CD4-positive, CD25-positive, alpha-beta regulatory T cell (primary cell): ENCODE measurements at regions not wholly inside any gene's neighbourhood (a gene's known extent, or its start where the extent isn't known, plus 50 kb on each side); places are given as distances from the start of the nearest gene placed in this dataset.

Source experiments
- ATAC-seq, 2 donors: fragments of 150-1000 bp; cut with Tn5 transposase; one replicate each; pipeline ENCODE4 v1.10.0; 2021; ENCODE audit warnings: low read depth in 2 of 2, moderate number of reproducible peaks in 2 of 2, moderate library complexity in 1 of 2
- DNase-seq, 3 donors: peaks; one replicate each; pipeline versions ENCODE4 v3.0.0 to v3.0.0-alpha.2; 2012 to 2022; ENCODE audit warnings: mixed read lengths in 1 of 3
- H3K27ac ChIP-seq: one replicate; pipeline ENCODE4 v1.7.0; 2013; ENCODE audit warnings: mild to moderate bottlenecking, low read length; ENCODE audit not compliant: insufficient read depth, poor library complexity, severe bottlenecking
- H3K27me3 ChIP-seq: one replicate; pipeline ENCODE4 v1.7.0; 2013; ENCODE audit warnings: low read length; ENCODE audit not compliant: control insufficient read depth, insufficient read depth
- H3K36me3 ChIP-seq: one replicate; pipeline ENCODE4 v1.7.0; 2013; ENCODE audit warnings: mild to moderate bottlenecking, low read length, moderate library complexity; ENCODE audit not compliant: control insufficient read depth, insufficient read depth
- H3K4me1 ChIP-seq: 2 replicates; pipeline ENCODE4 v1.7.0; 2013; ENCODE audit warnings: mild to moderate bottlenecking, low read length; ENCODE audit not compliant: insufficient read depth, control insufficient read depth, poor library complexity, severe bottlenecking
- H3K4me3 ChIP-seq: one replicate; pipeline ENCODE4 v1.7.0; 2013; ENCODE audit warnings: low read depth, mild to moderate bottlenecking, low read length, moderate library complexity
- H3K9me3 ChIP-seq, 2 experiments: 1 replicate in 1 of 2; 2 replicates in 1 of 2; pipeline ENCODE4 v1.7.0; 2013; ENCODE audit warnings: low read length in 2 of 2, mild to moderate bottlenecking in 1 of 2, moderate library complexity in 1 of 2; ENCODE audit not compliant: control insufficient read depth in 2 of 2
- H3K27ac Mint-ChIP-seq, 3 donors: one replicate each; pipeline ENCODE4 v1.8.0; 2020 to 2022; ENCODE audit warnings: mild to moderate bottlenecking in 3 of 3, mixed read lengths in 3 of 3, moderate library complexity in 2 of 3
- H3K27me3 Mint-ChIP-seq: one replicate; pipeline ENCODE4 v1.8.0; 2022; ENCODE audit warnings: mild to moderate bottlenecking, mixed read lengths
- H3K36me3 Mint-ChIP-seq: one replicate; pipeline ENCODE4 v1.8.0; 2020; ENCODE audit warnings: mixed read lengths
- H3K4me1 Mint-ChIP-seq, 4 donors: one replicate each; pipeline ENCODE4 v1.8.0; 2020 to 2022; ENCODE audit warnings: mixed read lengths in 4 of 4, mild to moderate bottlenecking in 1 of 4
- H3K4me3 Mint-ChIP-seq, 4 donors: one replicate each; pipeline ENCODE4 v1.8.0; 2020 to 2022; ENCODE audit warnings: mild to moderate bottlenecking in 4 of 4, mixed read lengths in 4 of 4, moderate library complexity in 3 of 4
- H3K9me3 Mint-ChIP-seq, 7 donors: one replicate each; pipeline ENCODE4 v1.8.0; 2020 to 2022; ENCODE audit warnings: mixed read lengths in 7 of 7, mild to moderate bottlenecking in 3 of 7, moderate library complexity in 2 of 7

GRCh38 chr5:25764733-25765132 is 1120.0 kb upstream of the CDH10 start:
- H3K4me1 ChIP-seq = no peaks in the 10 kb centered on the region
- peaks cover 0 to 9% of the 10 kb centered on the region in 2 experiments for H3K9me3 ChIP-seq
- ATAC-seq = no peak
- H3K36me3 ChIP-seq = no peaks in the 10 kb centered on the region
- Mint-ChIP-seq H3K4me1 (no peaks in the 10 kb centered on the region), H3K27me3 (no peaks in the 10 kb centered on the region), H3K9me3 (peaks cover 0 to 8% (median 6%) of the 10 kb centered on the region in 7 donors), H3K36me3 (no peaks in the 10 kb centered on the region), H3K27ac (no peak overlapping the region), H3K4me3 (no peak overlapping the region)
- no peak for DNase-seq
- H3K27ac ChIP-seq = no peak overlapping the region
- no peak overlapping the region for H3K4me3 ChIP-seq
- H3K27me3 ChIP-seq = no peaks in the 10 kb centered on the region

- Histone ChIP-seq H3K36me3 (no peaks in the 10 kb centered on the region), H3K9me3 (peaks cover 0 to under 1% of the 10 kb centered on the region in 2 experiments), H3K4me3 (no peak overlapping the region), H3K27ac (no peak overlapping the region), H3K4me1 (no peaks in the 10 kb centered on the region), H3K27me3 (no peaks in the 10 kb centered on the region)
- DNase-seq = no peak
- H3K9me3 Mint-ChIP-seq = peaks cover 0 to 11% (median 5%) of the 10 kb centered on the region in 7 donors
- H3K36me3 Mint-ChIP-seq = no peaks in the 10 kb centered on the region
- H3K4me3 Mint-ChIP-seq = no peak overlapping the region
- no peak overlapping the region for H3K27ac Mint-ChIP-seq
- H3K4me1 Mint-ChIP-seq = no peaks in the 10 kb centered on the region
- no peaks in the 10 kb centered on the region for H3K27me3 Mint-ChIP-seq
- ATAC-seq = no peak
These were observed 1119.0 kb upstream of the CDH10 start for GRCh38 chr5:25763781-25764180.

GRCh38 chr5:25754895-25755294 is 1110.1 kb upstream of the CDH10 start:
- no peak for DNase-seq
- no peak overlapping the region for H3K4me3 Mint-ChIP-seq
- no peaks in the 10 kb centered on the region for H3K36me3 Mint-ChIP-seq
- H3K36me3 ChIP-seq = no peaks in the 10 kb centered on the region
- no peaks in the 10 kb centered on the region for H3K4me1 ChIP-seq
- H3K27ac ChIP-seq = no peak overlapping the region
- peaks cover 0 to 56% (median 13%) of the 10 kb centered on the region in 7 donors for H3K9me3 Mint-ChIP-seq
- H3K27ac Mint-ChIP-seq = no peak overlapping the region
- no peaks in the 10 kb centered on the region for H3K4me1 Mint-ChIP-seq
- no peaks in the 10 kb centered on the region for H3K27me3 Mint-ChIP-seq
- no peak overlapping the region for H3K4me3 ChIP-seq
- ATAC-seq = no peak
- no peaks in the 10 kb centered on the region for H3K27me3 ChIP-seq
- peaks cover 5 to 22% of the 10 kb centered on the region in 2 experiments for H3K9me3 ChIP-seq

- Histone ChIP-seq H3K36me3 (no peaks in the 10 kb centered on the region), H3K4me1 (no peaks in the 10 kb centered on the region), H3K4me3 (no peak overlapping the region), H3K27me3 (no peaks in the 10 kb centered on the region), H3K27ac (no peak overlapping the region), H3K9me3 (peaks cover 0 to 2% of the 10 kb centered on the region in 2 experiments)
- Mint-ChIP-seq H3K4me3 (no peak overlapping the region), H3K4me1 (no peaks in the 10 kb centered on the region), H3K9me3 (peaks cover 0 to 24% (median 4%) of the 10 kb centered on the region in 7 donors), H3K27me3 (no peaks in the 10 kb centered on the region), H3K36me3 (no peaks in the 10 kb centered on the region), H3K27ac (no peak overlapping the region)
- ATAC-seq (no peak), DNase-seq (no peak)
These were observed 1100.1 kb upstream of the CDH10 start for GRCh38 chr5:25744908-25745307.

GRCh38 chr5:25716680-25717079 is 1071.9 kb upstream of the CDH10 start:
- Mint-ChIP-seq H3K4me3 (no peak overlapping the region), H3K27me3 (no peaks in the 10 kb centered on the region), H3K4me1 (no peaks in the 10 kb centered on the region), H3K27ac (no peak overlapping the region), H3K36me3 (no peaks in the 10 kb centered on the region), H3K9me3 (peaks cover 0 to 7% (median 1%) of the 10 kb centered on the region in 7 donors)
- Histone ChIP-seq H3K4me1 (no peaks in the 10 kb centered on the region), H3K27me3 (no peaks in the 10 kb centered on the region), H3K9me3 (no peaks in the 10 kb centered on the region), H3K4me3 (no peak overlapping the region), H3K27ac (no peak overlapping the region), H3K36me3 (no peaks in the 10 kb centered on the region)
- ATAC-seq = no peak
- DNase-seq = no peak

GRCh38 chr5:25713259-25713658 is 1068.5 kb upstream of the CDH10 start:
- H3K4me3 ChIP-seq = no peak overlapping the region
- Mint-ChIP-seq H3K4me1 (no peaks in the 10 kb centered on the region), H3K4me3 (no peak overlapping the region), H3K36me3 (no peaks in the 10 kb centered on the region), H3K27me3 (no peaks in the 10 kb centered on the region), H3K27ac (no peak overlapping the region), H3K9me3 (peaks cover 0 to 14% (median 3%) of the 10 kb centered on the region in 7 donors)
- H3K9me3 ChIP-seq = no peaks in the 10 kb centered on the region
- H3K36me3 ChIP-seq = no peaks in the 10 kb centered on the region
- no peak for DNase-seq
- H3K27me3 ChIP-seq = no peaks in the 10 kb centered on the region
- H3K4me1 ChIP-seq = no peaks in the 10 kb centered on the region
- ATAC-seq = no peak
- H3K27ac ChIP-seq = no peak overlapping the region

- Mint-ChIP-seq H3K36me3 (no peaks in the 10 kb centered on the region), H3K9me3 (peaks cover 0 to 17% (median 6%) of the 10 kb centered on the region in 7 donors), H3K4me3 (no peak overlapping the region), H3K27me3 (no peaks in the 10 kb centered on the region), H3K4me1 (no peaks in the 10 kb centered on the region), H3K27ac (no peak overlapping the region)
- Histone ChIP-seq H3K4me3 (no peak overlapping the region), H3K4me1 (no peaks in the 10 kb centered on the region), H3K27me3 (no peaks in the 10 kb centered on the region), H3K9me3 (peaks cover 0 to 3% of the 10 kb centered on the region in 2 experiments), H3K36me3 (no peaks in the 10 kb centered on the region), H3K27ac (no peak overlapping the region)
- no peak for ATAC-seq
- no peak for DNase-seq
These were observed 1062.3 kb upstream of the CDH10 start for GRCh38 chr5:25707093-25707492.

- H3K27ac Mint-ChIP-seq = no peak overlapping the region
- no peak for ATAC-seq
These were observed 1057.2 kb upstream of the CDH10 start for GRCh38 chr5:25701936-25702335.

More at GRCh38 chr5:25701936-25702335, 1057.2 kb upstream of the CDH10 start:
- Histone ChIP-seq H3K9me3 (no peaks in the 10 kb centered on the region), H3K4me3 (no peak overlapping the region), H3K27me3 (no peaks in the 10 kb centered on the region), H3K27ac (no peak overlapping the region), H3K4me1 (no peaks in the 10 kb centered on the region), H3K36me3 (no peaks in the 10 kb centered on the region)
- Mint-ChIP-seq H3K36me3 (no peaks in the 10 kb centered on the region), H3K27me3 (no peaks in the 10 kb centered on the region), H3K4me1 (no peaks in the 10 kb centered on the region), H3K9me3 (peaks cover 0 to 13% (median 7%) of the 10 kb centered on the region in 7 donors), H3K4me3 (no peak overlapping the region)
- DNase-seq = no peak
